K562 (cell line): ENCODE measurements at regions not wholly inside any gene's neighbourhood (a gene's known extent, or its start where the extent isn't known, plus 50 kb on each side); places are given as distances from the start of the nearest gene placed in this dataset.

Experiments
- ATAC-seq: fragments of 200-7000 bp; cut with Tn5 transposase; 3 replicates; pipeline ENCODE4 v1.9.1; 2020; ENCODE audit warnings: moderate library complexity
- BruUV-seq: library from RNA; stranded (reverse); fragments of 400-500 nt; replicated peaks from 2 replicates; lab custom pipeline; 2021; lab: Mats Ljungman, UMichigan
- CTCF ChIA-PET: fragments of 300-600 bp; formaldehyde crosslinking; extraction: SDS; loops from one replicate; lab custom pipeline; 2021; ENCODE audit warnings: low intra/inter-chr PET ratio; lab: Yijun Ruan, JAX
- POLR2A ChIA-PET: fragments of 300-600, 350-650 bp; sonication (Branson Sonifier 250); formaldehyde crosslinking; extraction: SDS; loops from one replicate; lab custom pipeline; 2021; ENCODE audit warnings: antibody characterized with exemption, inconsistent platforms; lab: Yijun Ruan, JAX
- DNase-seq, 4 experiments: peaks; one replicate each; pipeline versions ENCODE4 v3.0.0 to v3.0.0-alpha.2; 2011 to 2018; ENCODE audit warnings: low spot score in 3 of 4, mixed read lengths in 3 of 4; ENCODE audit errors: extremely low read depth in 1 of 4
- FAIRE-seq: peaks from 2 replicates; lab custom pipeline; 2011; peaks lifted over from hg19 to GRCh38; lab: Jason Lieb, UNC
- H2AFZ ChIP-seq: 2 replicates; pipeline ENCODE4 v1.6.0; 2011; ENCODE audit warnings: low read depth, low read length, control low read depth, inconsistent platforms
- H3K27ac ChIP-seq: fragments of 200-600 bp; 3 replicates; pipeline ENCODE4 v1.8.0; 2011; ENCODE audit warnings: low read depth, mild to moderate bottlenecking, control low read depth, inconsistent platforms, low read length, moderate library complexity, mixed read lengths; ENCODE audit errors: extremely low read depth
- H3K27me3 ChIP-seq, 2 experiments: fragments of 300-600 bp in 1 of 2; 2 replicates in 1 of 2; 3 replicates in 1 of 2; pipeline versions ENCODE4 v1.6.0 to v1.8.0; 2011; ENCODE audit warnings: inconsistent platforms in 2 of 2, low read length in 2 of 2, mild to moderate bottlenecking in 1 of 2, mixed read lengths in 1 of 2, moderate library complexity in 1 of 2; ENCODE audit not compliant: control insufficient read depth in 2 of 2, insufficient read depth in 2 of 2
- H3K36me3 ChIP-seq: fragments of 300-600 bp; 3 replicates; pipeline ENCODE4 v1.8.0; 2011; ENCODE audit warnings: mild to moderate bottlenecking, low read length, inconsistent platforms; ENCODE audit not compliant: control insufficient read depth, insufficient read depth
- H3K4me1 ChIP-seq, 2 experiments: fragments of 200-600 bp in 1 of 2; replicated peaks in 1 of 2; 2 replicates in 1 of 2; 3 replicates in 1 of 2; pipeline versions ENCODE4 v1.5.1 to v1.8.0; 2011; ENCODE audit warnings: inconsistent platforms in 2 of 2, low read length in 2 of 2, mild to moderate bottlenecking in 1 of 2, mixed read lengths in 1 of 2, moderate library complexity in 1 of 2; ENCODE audit not compliant: control insufficient read depth in 2 of 2, insufficient read depth in 2 of 2
- H3K4me2 ChIP-seq: 2 replicates; pipeline ENCODE4 v1.6.1; 2011; ENCODE audit warnings: low read length, control low read depth, inconsistent platforms, mixed read lengths; ENCODE audit not compliant: insufficient read depth
- H3K4me3 ChIP-seq: fragments of 200-600 bp; sonication (generic), shearing (Covaris generic); 2 replicates; pipeline ENCODE4 v1.5.1; 2016; ENCODE audit warnings: control low read depth, inconsistent platforms
- H3K79me2 ChIP-seq: fragments of 200-600 bp; 3 replicates; pipeline ENCODE4 v1.8.0; 2011; ENCODE audit warnings: low read length, inconsistent platforms; ENCODE audit not compliant: control insufficient read depth, insufficient read depth
- H3K9ac ChIP-seq, 2 experiments: 2 replicates each; pipeline versions ENCODE4 v1.6.0 to v1.6.1; 2011; ENCODE audit warnings: low read depth in 2 of 2, low read length in 2 of 2, control low read depth in 1 of 2, inconsistent platforms in 1 of 2, mild to moderate bottlenecking in 1 of 2, mixed read lengths in 1 of 2; ENCODE audit not compliant: insufficient read depth in 1 of 2
- H3K9me1 ChIP-seq: one replicate; pipeline ENCODE4 v1.6.0; 2011; ENCODE audit warnings: inconsistent platforms, mild to moderate bottlenecking, low read length, moderate library complexity; ENCODE audit not compliant: control insufficient read depth, insufficient read depth
- H3K9me3 ChIP-seq: replicated peaks from 2 replicates; pipeline ENCODE4 v1.5.1; 2011; ENCODE audit warnings: low read depth, low read length, inconsistent platforms; ENCODE audit not compliant: control insufficient read depth, insufficient read depth
- H4K20me1 ChIP-seq: replicated peaks from 2 replicates; pipeline ENCODE4 v1.6.1; 2011; ENCODE audit warnings: low read length, inconsistent platforms, mixed read lengths; ENCODE audit not compliant: control insufficient read depth, insufficient read depth
- CBX1 ChIP-seq: sonication (generic); IDR thresholded peaks from 2 replicates; pipeline ENCODE4 v1.6.1; 2016; ENCODE audit warnings: antibody characterized with exemption, low read depth, mild to moderate bottlenecking
- GATA2 ChIP-seq: sonication (generic); formaldehyde crosslinking; IDR thresholded peaks from 2 replicates; pipeline ENCODE4 v1.4.0; 2020; ENCODE audit warnings: mild to moderate bottlenecking, missing genetic modification reagents
- HNRNPH1 ChIP-seq: fragments of 200-400 bp; formaldehyde crosslinking; optimal IDR thresholded peaks from 2 replicates; pipeline ENCODE3; 2017; ENCODE audit warnings: low read depth, mild to moderate bottlenecking, low read length, moderate library complexity
- NCOR1 ChIP-seq: fragments of 450-650 bp; IDR thresholded peaks from 2 replicates; pipeline ENCODE4 v1.6.1; 2016; ENCODE audit warnings: mild to moderate bottlenecking, moderate library complexity
- PTBP1 ChIP-seq: fragments of 200-400 bp; formaldehyde crosslinking; IDR thresholded peaks from 2 replicates; pipeline ENCODE4 v1.6.1; 2017; ENCODE audit warnings: low read depth, low read length
- SIRT6 ChIP-seq: IDR thresholded peaks from one replicate; pipeline ENCODE4 v1.6.1; 2012; ENCODE audit warnings: low read depth, mild to moderate bottlenecking, control low read depth, inconsistent platforms, low read length, moderate library complexity
- SOX6 ChIP-seq: fragments of 450-650 bp; IDR thresholded peaks from 2 replicates; pipeline ENCODE4 v1.6.1; 2014; ENCODE audit warnings: mild to moderate bottlenecking
- VEZF1 ChIP-seq: fragments of 200-800 bp; sonication (Bioruptor generic); IDR thresholded peaks from 2 replicates; pipeline ENCODE4 v1.6.1; 2017; ENCODE audit warnings: missing genetic modification characterization, missing compliant biosample characterization
- ZFP36 ChIP-seq: fragments of 150-350 bp; IDR thresholded peaks from 2 replicates; pipeline ENCODE4 v1.6.1; 2018; ENCODE audit warnings: low read length, low read depth; ENCODE audit not compliant: partially characterized antibody
- ZNF239 ChIP-seq: fragments of 250-450 bp; sonication (Bioruptor Pico); IDR thresholded peaks from 2 replicates; pipeline ENCODE4 v1.4.0; 2020; ENCODE audit warnings: mild to moderate bottlenecking
- WGBS: fragments of 100-300 bp; shearing (Covaris generic); methylation state at CpG from one replicate; pipeline ENCODE4 v1.1.6; 2016; ENCODE audit warnings: low coverage, mixed read lengths; ENCODE audit not compliant: insufficient coverage; ENCODE audit errors: missing lambda C conversion rate; 5-methylcytosine and 5-hydroxymethylcytosine counted together
- in situ Hi-C: fragments of 300-500 bp; cut with MboI; formaldehyde crosslinking; loops from 4 replicates; pipeline ENCODE4 v1.15.0; 2018; ENCODE audit warnings: inconsistent platforms, mixed read lengths
- intact Hi-C: fragments of 100-400 bp; cut with micrococcal nuclease; formaldehyde crosslinking; loops from 2 replicates; pipeline ENCODE4 v1.14.2; 2022
- TF ChIP-seq, protein P1 (sequence below): fragments of 250-450 bp; sonication (Bioruptor Pico); IDR thresholded peaks from 2 replicates; pipeline ENCODE4 v1.8.0; 2022; ENCODE audit warnings: inconsistent platforms, mild to moderate bottlenecking, moderate library complexity, borderline replicate concordance

DNA sequence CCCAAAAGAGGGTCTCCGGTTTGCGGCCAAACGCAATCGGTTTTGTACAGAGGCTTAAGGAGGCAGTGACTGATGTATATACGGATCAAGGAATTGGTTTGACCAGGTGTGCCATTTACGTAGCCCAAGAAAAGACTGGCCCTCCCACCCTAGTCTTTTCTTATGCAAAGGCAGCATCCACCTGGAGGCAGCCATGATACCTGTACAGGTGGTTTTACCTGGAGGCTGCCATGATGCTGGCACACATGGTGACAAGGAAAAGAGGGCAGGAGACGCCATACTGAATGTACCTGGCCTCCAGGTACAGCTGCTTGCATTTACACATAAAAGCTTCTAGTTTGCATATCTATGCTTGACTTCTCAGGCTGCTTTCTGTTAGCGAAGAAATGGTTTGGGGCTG lies 917.7 kb upstream of the INTU start:
- ATAC-seq (no peak), DNase-seq (no peak), FAIRE-seq (no peak)
- Histone ChIP-seq H3K9me1 (no peaks in the 10 kb centered on the region), H3K4me2 (no peak overlapping the region), H3K9me3 (peaks cover 7% of the 10 kb centered on the region), H4K20me1 (no peaks in the 10 kb centered on the region), H3K79me2 (peaks cover 97% of the 10 kb centered on the region), H2AFZ (no peak overlapping the region), H3K4me3 (no peak overlapping the region), H3K9ac (no peak overlapping the region), H3K27ac (no peak overlapping the region), H3K27me3 (no peaks in the 10 kb centered on the region), H3K36me3 (peaks cover 54% of the 10 kb centered on the region), H3K4me1 (peaks cover 0 to 3% of the 10 kb centered on the region in 2 experiments; a peak in 3 of 5 replicates)
- no TSS peak for BruUV-seq
- in situ Hi-C loops (no loop called here), intact Hi-C loops (no loop called here)
- WGBS = 73% methylated on average over 8 of the region's 8 CpGs
- TF ChIP-seq SOX6 (no peak), NCOR1 (no peak), VEZF1 (no peak), HNRNPH1 (no peak), CBX1 (no peak), SIRT6 (no peak), ZFP36 (no peak), GATA2 (no peak), PTBP1 (no peak), ZNF239 (CRISPR knock-in tag) (no peak)
- TF ChIP-seq, protein P1, sequence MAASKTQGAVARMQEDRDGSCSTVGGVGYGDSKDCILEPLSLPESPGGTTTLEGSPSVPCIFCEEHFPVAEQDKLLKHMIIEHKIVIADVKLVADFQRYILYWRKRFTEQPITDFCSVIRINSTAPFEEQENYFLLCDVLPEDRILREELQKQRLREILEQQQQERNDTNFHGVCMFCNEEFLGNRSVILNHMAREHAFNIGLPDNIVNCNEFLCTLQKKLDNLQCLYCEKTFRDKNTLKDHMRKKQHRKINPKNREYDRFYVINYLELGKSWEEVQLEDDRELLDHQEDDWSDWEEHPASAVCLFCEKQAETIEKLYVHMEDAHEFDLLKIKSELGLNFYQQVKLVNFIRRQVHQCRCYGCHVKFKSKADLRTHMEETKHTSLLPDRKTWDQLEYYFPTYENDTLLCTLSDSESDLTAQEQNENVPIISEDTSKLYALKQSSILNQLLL (CRISPR knock-in tag) = no peak
- CTCF ChIA-PET = no interaction called here
- POLR2A ChIA-PET = no interaction called here
